GM12878 (cell line): ENCODE measurements at regions not wholly inside any gene's neighbourhood (a gene's known extent, or its start where the extent isn't known, plus 50 kb on each side); places are given as distances from the start of the nearest gene placed in this dataset.

Experiments used
- ATAC-seq: fragments of 200-7000 bp; cut with Tn5 transposase; 3 replicates; pipeline ENCODE4 v1.9.1; 2020; ENCODE audit warnings: mild to moderate bottlenecking, moderate library complexity
- BruUV-seq: library from RNA; stranded (reverse); fragments of 400-500 nt; replicated peaks from 2 replicates; lab custom pipeline; 2021; lab: Mats Ljungman, UMichigan
- CTCF ChIA-PET: fragments of 300-600 bp; sonication (Branson Sonifier 250); formaldehyde crosslinking; extraction: SDS; loops from one replicate; lab custom pipeline; 2021; ENCODE audit warnings: inconsistent platforms; lab: Yijun Ruan, JAX
- POLR2A ChIA-PET: fragments of 350-600 bp; formaldehyde crosslinking; extraction: SDS; loops from one replicate; lab custom pipeline; 2021; ENCODE audit warnings: inconsistent platforms; lab: Charles Lee
- RAD21 ChIA-PET: fragments of 300-600 bp; sonication (Branson Sonifier 250); formaldehyde crosslinking; loops from one replicate; lab custom pipeline; 2023; ENCODE audit warnings: antibody characterized with exemption; ENCODE audit not compliant: unreplicated experiment; lab: Charles Lee
- SMC1A ChIA-PET: fragments of 300-600 bp; sonication (Branson Sonifier 250); formaldehyde crosslinking; loops from one replicate; lab custom pipeline; 2023; ENCODE audit not compliant: unreplicated experiment, uncharacterized antibody; lab: Charles Lee
- DNase-seq: peaks from one replicate; pipeline ENCODE4 v3.0.0-alpha.2; 2011; ENCODE audit warnings: low read depth, low spot score
- FAIRE-seq: peaks from 3 replicates; lab custom pipeline; 2011; peaks lifted over from hg19 to GRCh38; lab: Jason Lieb, UNC
- H2AFZ ChIP-seq: 2 replicates; pipeline ENCODE4 v1.6.0; 2011; ENCODE audit warnings: low read depth, low read length, control low read depth; ENCODE audit not compliant: control insufficient read depth
- H3K27ac ChIP-seq: 2 replicates; pipeline ENCODE4 v1.5.1; 2011; ENCODE audit warnings: control low read depth; ENCODE audit not compliant: control insufficient read depth, insufficient read depth
- H3K27me3 ChIP-seq, 2 experiments: replicated peaks in 1 of 2; 2 replicates each; pipeline versions ENCODE4 v1.6.0 to v1.6.1; 2011; ENCODE audit warnings: low read length in 1 of 2; ENCODE audit not compliant: control insufficient read depth in 2 of 2, insufficient read depth in 2 of 2
- H3K36me3 ChIP-seq, 2 experiments: 2 replicates each; pipeline ENCODE4 v1.5.1; 2011; ENCODE audit warnings: low read length in 1 of 2; ENCODE audit not compliant: control insufficient read depth in 2 of 2, insufficient read depth in 2 of 2
- H3K4me1 ChIP-seq: 2 replicates; pipeline ENCODE4 v1.6.1; 2011; ENCODE audit warnings: mild to moderate bottlenecking, low read length, moderate library complexity, mixed read lengths; ENCODE audit not compliant: control insufficient read depth, insufficient read depth
- H3K4me2 ChIP-seq: 2 replicates; pipeline ENCODE4 v1.6.0; 2011; ENCODE audit warnings: control low read depth; ENCODE audit not compliant: control insufficient read depth, insufficient read depth
- H3K4me3 ChIP-seq: fragments of 200-600 bp; sonication (generic); 2 replicates; pipeline ENCODE4 v1.5.1; 2016
- H3K79me2 ChIP-seq: 2 replicates; pipeline ENCODE4 v1.6.0; 2011; ENCODE audit warnings: low read length; ENCODE audit not compliant: control insufficient read depth, insufficient read depth
- H3K9ac ChIP-seq: 2 replicates; pipeline ENCODE4 v1.8.0; 2011; ENCODE audit warnings: low read length, control low read depth, mixed read lengths; ENCODE audit not compliant: control insufficient read depth, insufficient read depth
- H3K9me3 ChIP-seq: replicated peaks from 3 replicates; pipeline ENCODE4 v1.5.1; 2011; ENCODE audit warnings: mild to moderate bottlenecking, low read length; ENCODE audit not compliant: control insufficient read depth, insufficient read depth
- H4K20me1 ChIP-seq: 2 replicates; pipeline ENCODE4 v1.6.0; 2011; ENCODE audit not compliant: control insufficient read depth, insufficient read depth
- CHD1 ChIP-seq: IDR thresholded peaks from 2 replicates; pipeline ENCODE4 v1.6.1; 2012; ENCODE audit warnings: low read depth, low read length, improper control_type of control experiment
- JUND ChIP-seq: IDR thresholded peaks from 2 replicates; pipeline ENCODE4 v1.6.1; 2012; ENCODE audit warnings: low read depth, mild to moderate bottlenecking, low read length, improper control_type of control experiment, moderate library complexity
- WGBS: methylation state at CpG from one replicate; pipeline ENCODE4 v1.1.6; 2016; ENCODE audit warnings: low lambda C conversion rate; ENCODE audit not compliant: insufficient replicate concordance, insufficient coverage; ENCODE audit errors: missing lambda C conversion rate; 5-methylcytosine and 5-hydroxymethylcytosine counted together
- in situ Hi-C: fragments of 300-500 bp; cut with MboI; formaldehyde crosslinking; loops from 9 replicates; pipeline ENCODE4 v1.14.3; 2018; ENCODE audit warnings: mixed read lengths
- intact Hi-C: fragments of 100-400 bp; cut with micrococcal nuclease; formaldehyde crosslinking; loops from one replicate; pipeline ENCODE4 v1.14.2; 2022; ENCODE audit not compliant: unreplicated experiment
- TF ChIP-seq, protein P1 (sequence below): fragments of 450-650 bp; formaldehyde crosslinking; IDR thresholded peaks from 2 replicates; pipeline ENCODE4 v1.4.0; 2022; ENCODE audit warnings: mild to moderate bottlenecking, moderate library complexity
- TF ChIP-seq, protein P2 (sequence below): fragments of 150-350 bp; IDR thresholded peaks from 2 replicates; pipeline ENCODE4 v1.6.1; 2014; ENCODE audit warnings: mild to moderate bottlenecking, low read depth, low read length

DNA sequence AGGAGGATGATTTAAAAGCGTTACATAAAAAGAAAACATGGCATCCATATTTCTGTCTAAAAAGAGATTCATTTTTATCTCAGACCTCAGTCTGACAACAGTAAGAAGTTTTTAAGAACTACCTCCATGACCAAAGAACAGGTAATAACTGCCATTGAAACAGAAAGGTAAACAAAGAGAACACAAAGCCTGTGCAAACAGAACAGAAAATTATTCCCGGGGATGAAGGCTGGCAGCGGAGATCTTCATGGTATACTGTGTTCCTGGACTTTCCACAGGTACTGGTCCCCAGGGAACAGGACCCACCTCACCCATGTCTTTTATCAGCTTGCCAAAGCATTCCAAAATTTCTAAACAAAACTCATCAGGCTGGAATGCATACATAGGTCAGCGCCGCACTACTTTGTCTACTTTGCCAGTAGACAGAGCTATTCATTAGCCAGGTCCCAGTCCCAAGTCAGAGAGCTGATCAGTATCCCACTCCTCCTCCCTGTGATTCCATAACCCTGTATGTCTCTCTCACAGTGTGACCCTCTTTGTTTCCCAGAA, 277.3 kb downstream of the MBD2 start:
- DNase-seq (no peak), FAIRE-seq (no peak), ATAC-seq (no peak)
- POLR2A ChIA-PET = no interaction called here
- Histone ChIP-seq H3K4me1 (no peaks in the 10 kb centered on the region), H3K4me2 (no peak overlapping the region), H3K4me3 (no peak overlapping the region), H3K9ac (no peak overlapping the region), H3K9me3 (no peaks in the 10 kb centered on the region; the same call in 2 of the 3 replicates), H3K36me3 (no peaks in the 10 kb centered on the region), H3K79me2 (no peaks in the 10 kb centered on the region), H3K27me3 (no peaks in the 10 kb centered on the region), H2AFZ (no peak overlapping the region), H3K27ac (no peak overlapping the region), H4K20me1 (no peaks in the 10 kb centered on the region)
- intact Hi-C loops (no loop called here), in situ Hi-C loops (no loop called here)
- RAD21 ChIA-PET = interaction anchor here (1.3 kb wide), 1 partner anchor 147 kb away, joined by 3 read pairs; no protein-coding TSS in a partner anchor
- WGBS = 66% methylated on average over 5 of the region's 5 CpGs
- SMC1A ChIA-PET = interaction anchor here (1.2 kb wide), 1 partner anchor 172 kb away, joined by 3 read pairs; no protein-coding TSS in a partner anchor
- CTCF ChIA-PET = no interaction called here
- no peak for TF ChIP-seq JUND
- TF ChIP-seq, protein P1, sequence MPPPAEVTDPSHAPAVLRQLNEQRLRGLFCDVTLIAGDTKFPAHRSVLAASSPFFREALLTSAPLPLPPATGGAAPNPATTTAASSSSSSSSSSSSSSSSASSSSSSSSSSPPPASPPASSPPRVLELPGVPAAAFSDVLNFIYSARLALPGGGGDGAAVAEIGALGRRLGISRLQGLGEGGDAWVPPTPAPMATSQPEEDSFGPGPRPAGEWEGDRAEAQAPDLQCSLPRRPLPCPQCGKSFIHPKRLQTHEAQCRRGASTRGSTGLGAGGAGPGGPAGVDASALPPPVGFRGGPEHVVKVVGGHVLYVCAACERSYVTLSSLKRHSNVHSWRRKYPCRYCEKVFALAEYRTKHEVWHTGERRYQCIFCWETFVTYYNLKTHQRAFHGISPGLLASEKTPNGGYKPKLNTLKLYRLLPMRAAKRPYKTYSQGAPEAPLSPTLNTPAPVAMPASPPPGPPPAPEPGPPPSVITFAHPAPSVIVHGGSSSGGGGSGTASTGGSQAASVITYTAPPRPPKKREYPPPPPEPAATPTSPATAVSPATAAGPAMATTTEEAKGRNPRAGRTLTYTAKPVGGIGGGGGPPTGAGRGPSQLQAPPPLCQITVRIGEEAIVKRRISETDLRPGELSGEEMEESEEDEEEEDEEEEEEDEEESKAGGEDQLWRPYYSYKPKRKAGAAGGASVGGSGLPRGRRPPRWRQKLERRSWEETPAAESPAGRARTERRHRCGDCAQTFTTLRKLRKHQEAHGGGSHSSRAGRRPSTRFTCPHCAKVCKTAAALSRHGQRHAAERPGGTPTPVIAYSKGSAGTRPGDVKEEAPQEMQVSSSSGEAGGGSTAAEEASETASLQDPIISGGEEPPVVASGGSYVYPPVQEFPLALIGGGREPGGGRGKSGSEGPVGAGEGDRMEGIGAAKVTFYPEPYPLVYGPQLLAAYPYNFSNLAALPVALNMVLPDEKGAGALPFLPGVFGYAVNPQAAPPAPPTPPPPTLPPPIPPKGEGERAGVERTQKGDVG = no peak
- no peak for TF ChIP-seq CHD1
- TF ChIP-seq, protein P2, sequence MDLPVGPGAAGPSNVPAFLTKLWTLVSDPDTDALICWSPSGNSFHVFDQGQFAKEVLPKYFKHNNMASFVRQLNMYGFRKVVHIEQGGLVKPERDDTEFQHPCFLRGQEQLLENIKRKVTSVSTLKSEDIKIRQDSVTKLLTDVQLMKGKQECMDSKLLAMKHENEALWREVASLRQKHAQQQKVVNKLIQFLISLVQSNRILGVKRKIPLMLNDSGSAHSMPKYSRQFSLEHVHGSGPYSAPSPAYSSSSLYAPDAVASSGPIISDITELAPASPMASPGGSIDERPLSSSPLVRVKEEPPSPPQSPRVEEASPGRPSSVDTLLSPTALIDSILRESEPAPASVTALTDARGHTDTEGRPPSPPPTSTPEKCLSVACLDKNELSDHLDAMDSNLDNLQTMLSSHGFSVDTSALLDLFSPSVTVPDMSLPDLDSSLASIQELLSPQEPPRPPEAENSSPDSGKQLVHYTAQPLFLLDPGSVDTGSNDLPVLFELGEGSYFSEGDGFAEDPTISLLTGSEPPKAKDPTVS = no peak
- no TSS peak for BruUV-seq
